K562 (cell line): ENCODE measurements at regions not wholly inside any gene's neighbourhood (a gene's known extent, or its start where the extent isn't known, plus 50 kb on each side); places are given as distances from the start of the nearest gene placed in this dataset.
A peak's percentile ranks its signal among the peaks of the same experiment; 100 is the strongest.

Experiments used
- DPF2 ChIP-seq: fragments of 450-650 bp; IDR thresholded peaks from 2 replicates; pipeline ENCODE4 v1.6.1; 2016
- ERF ChIP-seq: fragments of 450-650 bp; formaldehyde crosslinking; IDR thresholded peaks from 2 replicates; pipeline ENCODE4 v1.4.0; 2020; ENCODE audit warnings: mild to moderate bottlenecking, mixed read lengths
- KDM4B ChIP-seq, 2 experiments: fragments of 450-650 bp in 1 of 2; sonication (generic) in 1 of 2; IDR thresholded peaks; 2 replicates each; pipeline ENCODE4 v1.6.1; 2016 to 2017; ENCODE audit warnings: borderline replicate concordance in 2 of 2, antibody characterized with exemption in 1 of 2, low read depth in 1 of 2, mild to moderate bottlenecking in 1 of 2
- L3MBTL2 ChIP-seq: fragments of 450-650 bp; IDR thresholded peaks from 2 replicates; pipeline ENCODE4 v1.6.1; 2016; ENCODE audit warnings: mild to moderate bottlenecking, moderate library complexity
- MAFG ChIP-seq: fragments of 450-650 bp; conservative IDR thresholded peaks from 2 replicates; pipeline ENCODE4 v1.6.1; 2016; ENCODE audit warnings: missing genetic modification characterization, missing compliant biosample characterization
- RBM17 ChIP-seq: fragments of 200-400 bp; formaldehyde crosslinking; IDR thresholded peaks from 2 replicates; pipeline ENCODE4 v1.6.1; 2017; ENCODE audit warnings: low read depth, mild to moderate bottlenecking, low read length, borderline replicate concordance
- SMARCB1 ChIP-seq: IDR thresholded peaks from 2 replicates; pipeline ENCODE4 v1.6.1; 2011; ENCODE audit warnings: improper control_type of control experiment, low read depth; ENCODE audit not compliant: insufficient read length
- TFE3 ChIP-seq: fragments of 450-650 bp; formaldehyde crosslinking; IDR thresholded peaks from 2 replicates; pipeline ENCODE4 v1.4.0; 2020; ENCODE audit warnings: mild to moderate bottlenecking, mixed read lengths
- THRB ChIP-seq: fragments of 450-650 bp; formaldehyde crosslinking; conservative IDR thresholded peaks from 2 replicates; pipeline ENCODE4 v1.4.0; 2022; ENCODE audit warnings: mild to moderate bottlenecking, missing genetic modification characterization
- ZNF3 ChIP-seq: fragments of 250-450 bp; sonication (Bioruptor Pico); IDR thresholded peaks from 2 replicates; pipeline ENCODE4 v1.5.0; 2021; ENCODE audit warnings: mild to moderate bottlenecking, moderate library complexity
- ZNF445 ChIP-seq: fragments of 250-450 bp; sonication (Bioruptor Pico); IDR thresholded peaks from 2 replicates; pipeline ENCODE4 v1.4.0; 2020; ENCODE audit warnings: low read depth, mild to moderate bottlenecking, moderate library complexity
- ZNF507 ChIP-seq: conservative IDR thresholded peaks from 2 replicates; pipeline ENCODE4 v1.6.1; 2017; ENCODE audit warnings: missing genetic modification characterization, missing compliant biosample characterization
- ZNF639 ChIP-seq, 2 experiments: fragments of 200-800 bp in 1 of 2; sonication (Bioruptor generic) in 1 of 2; sonication (generic) in 1 of 2; formaldehyde crosslinking in 1 of 2; IDR thresholded peaks in 1 of 2; conservative IDR thresholded peaks in 1 of 2; 2 replicates each; pipeline versions ENCODE4 v1.5.0 to v1.6.1; 2016 to 2020; ENCODE audit warnings: missing compliant biosample characterization in 1 of 2, missing genetic modification characterization in 1 of 2, missing genetic modification reagents in 1 of 2
- TF ChIP-seq, protein P1 (sequence below): fragments of 250-450 bp; sonication (Bioruptor Pico); IDR thresholded peaks from 2 replicates; pipeline ENCODE4 v1.4.0; 2020

DNA sequence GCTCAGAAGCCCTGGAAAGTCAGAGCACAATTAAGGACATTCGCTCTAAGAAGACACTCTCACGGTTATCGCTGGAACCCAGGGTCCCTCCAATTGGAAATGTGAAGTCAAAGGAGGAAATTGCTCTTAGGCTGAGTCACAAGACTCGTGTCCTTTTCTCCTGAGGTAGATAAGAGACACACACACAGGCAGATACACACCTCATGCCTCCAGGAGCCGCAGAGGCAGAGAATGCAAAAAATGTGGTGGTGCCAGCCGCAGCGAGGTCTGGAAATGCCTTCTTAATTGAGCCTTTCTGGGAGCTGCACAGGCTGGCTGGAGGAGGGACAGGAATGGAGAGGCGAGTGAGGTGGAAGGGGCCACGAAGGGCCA lies 189.3 kb downstream of the OPA1 start (continued):
- TF ChIP-seq, protein P1, sequence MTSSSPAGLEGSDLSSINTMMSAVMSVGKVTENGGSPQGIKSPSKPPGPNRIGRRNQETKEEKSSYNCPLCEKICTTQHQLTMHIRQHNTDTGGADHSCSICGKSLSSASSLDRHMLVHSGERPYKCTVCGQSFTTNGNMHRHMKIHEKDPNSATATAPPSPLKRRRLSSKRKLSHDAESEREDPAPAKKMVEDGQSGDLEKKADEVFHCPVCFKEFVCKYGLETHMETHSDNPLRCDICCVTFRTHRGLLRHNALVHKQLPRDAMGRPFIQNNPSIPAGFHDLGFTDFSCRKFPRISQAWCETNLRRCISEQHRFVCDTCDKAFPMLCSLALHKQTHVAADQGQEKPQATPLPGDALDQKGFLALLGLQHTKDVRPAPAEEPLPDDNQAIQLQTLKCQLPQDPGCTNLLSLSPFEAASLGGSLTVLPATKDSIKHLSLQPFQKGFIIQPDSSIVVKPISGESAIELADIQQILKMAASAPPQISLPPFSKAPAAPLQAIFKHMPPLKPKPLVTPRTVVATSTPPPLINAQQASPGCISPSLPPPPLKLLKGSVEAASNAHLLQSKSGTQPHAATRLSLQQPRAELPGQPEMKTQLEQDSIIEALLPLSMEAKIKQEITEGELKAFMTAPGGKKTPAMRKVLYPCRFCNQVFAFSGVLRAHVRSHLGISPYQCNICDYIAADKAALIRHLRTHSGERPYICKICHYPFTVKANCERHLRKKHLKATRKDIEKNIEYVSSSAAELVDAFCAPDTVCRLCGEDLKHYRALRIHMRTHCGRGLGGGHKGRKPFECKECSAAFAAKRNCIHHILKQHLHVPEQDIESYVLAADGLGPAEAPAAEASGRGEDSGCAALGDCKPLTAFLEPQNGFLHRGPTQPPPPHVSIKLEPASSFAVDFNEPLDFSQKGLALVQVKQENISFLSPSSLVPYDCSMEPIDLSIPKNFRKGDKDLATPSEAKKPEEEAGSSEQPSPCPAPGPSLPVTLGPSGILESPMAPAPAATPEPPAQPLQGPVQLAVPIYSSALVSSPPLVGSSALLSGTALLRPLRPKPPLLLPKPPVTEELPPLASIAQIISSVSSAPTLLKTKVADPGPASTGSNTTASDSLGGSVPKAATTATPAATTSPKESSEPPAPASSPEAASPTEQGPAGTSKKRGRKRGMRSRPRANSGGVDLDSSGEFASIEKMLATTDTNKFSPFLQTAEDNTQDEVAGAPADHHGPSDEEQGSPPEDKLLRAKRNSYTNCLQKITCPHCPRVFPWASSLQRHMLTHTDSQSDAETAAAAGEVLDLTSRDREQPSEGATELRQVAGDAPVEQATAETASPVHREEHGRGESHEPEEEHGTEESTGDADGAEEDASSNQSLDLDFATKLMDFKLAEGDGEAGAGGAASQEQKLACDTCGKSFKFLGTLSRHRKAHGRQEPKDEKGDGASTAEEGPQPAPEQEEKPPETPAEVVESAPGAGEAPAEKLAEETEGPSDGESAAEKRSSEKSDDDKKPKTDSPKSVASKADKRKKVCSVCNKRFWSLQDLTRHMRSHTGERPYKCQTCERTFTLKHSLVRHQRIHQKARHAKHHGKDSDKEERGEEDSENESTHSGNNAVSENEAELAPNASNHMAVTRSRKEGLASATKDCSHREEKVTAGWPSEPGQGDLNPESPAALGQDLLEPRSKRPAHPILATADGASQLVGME: no peak
- TF ChIP-seq L3MBTL2 (peak; percentile 77), ZNF3 (CRISPR knock-in tag) (no peak), TFE3 (peak; percentile 20; the same call in 1 of the 2 replicates), SMARCB1 (no peak), ZNF639 (CRISPR knock-in tag; conservative IDR thresholded peaks at IDR 0.05 in 1 of 2, IDR thresholded peaks at IDR 0.05 in 1 of 2) (no peak), DPF2 (peak; percentile 75), ZNF507 (tag) (no peak), ERF (CRISPR knock-in tag) (no peak), ZNF445 (CRISPR knock-in tag) (no peak), RBM17 (no peak), THRB (CRISPR knock-in tag) (no peak), MAFG (tag) (0 out of 2 replicates have a peak, but pooled peaks have one; percentile 9), KDM4B (IDR thresholded peaks at IDR 0.05; ENCODE audit: borderline replicate concordance in 2 of 2, low read depth in 1 of 2) (no peak)
